ENCODE measurements at regions not wholly inside any gene's neighbourhood (a gene's known extent, or its start where the extent isn't known, plus 50 kb on each side); places are given as distances from the start of the nearest gene placed in this dataset.
A peak's percentile ranks its signal among the peaks of the same experiment; 100 is the strongest.

- H3K36me3 ChIP-seq (replicated peaks in 1 of 2; ENCODE audit: control insufficient read depth in 1 of 2, insufficient read depth in 2 of 2, low read length in 1 of 2): no peaks in the 10 kb centered on the region
- H4K20me1 ChIP-seq (ENCODE audit: insufficient read depth): no peaks in the 10 kb centered on the region
- H3K27me3 ChIP-seq (ENCODE audit: insufficient read depth): no peaks in the 10 kb centered on the region
- H3K9ac ChIP-seq: no peak overlapping the region
- DNase-seq: peak; percentile 51
- TF ChIP-seq FOXJ3 (CRISPR knock-in tag; IDR thresholded peaks at IDR 0.05): peak; percentile 73; the same call in 1 of the 2 replicates
- no peak for TF ChIP-seq MXI1 (IDR thresholded peaks at IDR 0.05; ENCODE audit: low read depth, low read length)
- TF ChIP-seq CHD2 (IDR thresholded peaks at IDR 0.05; ENCODE audit: low read length, partially characterized antibody): peak; percentile 23
- peak; percentile 35; the same call in 1 of the 2 replicates for TF ChIP-seq RCOR1 (IDR thresholded peaks at IDR 0.05; ENCODE audit: low read length)
- TF ChIP-seq GATA2 (CRISPR knock-in tag; IDR thresholded peaks at IDR 0.05): peak; percentile 45
- TF ChIP-seq TCF12 (IDR thresholded peaks at IDR 0.05): peak; percentile 7; the same call in 1 of the 2 replicates
- TF ChIP-seq USF1 (IDR thresholded peaks at IDR 0.05; ENCODE audit: borderline replicate concordance, low read depth): no peak
- TF ChIP-seq REST (IDR thresholded peaks at IDR 0.05; ENCODE audit: low read depth, low read length): no peak
- TF ChIP-seq FOXM1 (IDR thresholded peaks at IDR 0.05; ENCODE audit: low read depth): no peak
- TF ChIP-seq, protein P1, sequence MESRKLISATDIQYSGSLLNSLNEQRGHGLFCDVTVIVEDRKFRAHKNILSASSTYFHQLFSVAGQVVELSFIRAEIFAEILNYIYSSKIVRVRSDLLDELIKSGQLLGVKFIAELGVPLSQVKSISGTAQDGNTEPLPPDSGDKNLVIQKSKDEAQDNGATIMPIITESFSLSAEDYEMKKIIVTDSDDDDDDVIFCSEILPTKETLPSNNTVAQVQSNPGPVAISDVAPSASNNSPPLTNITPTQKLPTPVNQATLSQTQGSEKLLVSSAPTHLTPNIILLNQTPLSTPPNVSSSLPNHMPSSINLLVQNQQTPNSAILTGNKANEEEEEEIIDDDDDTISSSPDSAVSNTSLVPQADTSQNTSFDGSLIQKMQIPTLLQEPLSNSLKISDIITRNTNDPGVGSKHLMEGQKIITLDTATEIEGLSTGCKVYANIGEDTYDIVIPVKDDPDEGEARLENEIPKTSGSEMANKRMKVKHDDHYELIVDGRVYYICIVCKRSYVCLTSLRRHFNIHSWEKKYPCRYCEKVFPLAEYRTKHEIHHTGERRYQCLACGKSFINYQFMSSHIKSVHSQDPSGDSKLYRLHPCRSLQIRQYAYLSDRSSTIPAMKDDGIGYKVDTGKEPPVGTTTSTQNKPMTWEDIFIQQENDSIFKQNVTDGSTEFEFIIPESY (IDR thresholded peaks at IDR 0.05; ENCODE audit: borderline replicate concordance, low read depth): no peak
- TF ChIP-seq TAF1 (IDR thresholded peaks at IDR 0.05; ENCODE audit: borderline replicate concordance, low read depth, low read length): no peak
- no peak for TF ChIP-seq SIN3A (IDR thresholded peaks at IDR 0.05; ENCODE audit: borderline replicate concordance, low read depth, low read length)
- TF ChIP-seq RXRA (IDR thresholded peaks at IDR 0.05; ENCODE audit: borderline replicate concordance, low read depth): no peak
- no peak for TF ChIP-seq TEAD4 (IDR thresholded peaks at IDR 0.05; ENCODE audit: borderline replicate concordance, insufficient read depth)
- TF ChIP-seq NRF1 (IDR thresholded peaks at IDR 0.05; ENCODE audit: low read depth, low read length): no peak
- TF ChIP-seq EP300 (IDR thresholded peaks at IDR 0.05; ENCODE audit: borderline replicate concordance in 1 of 2, low read depth in 1 of 2, low read length in 1 of 2): peak in 1 of 2 experiments; percentile 54; a peak in 1 of 4 replicates
- no peak overlapping the region for H2AFZ ChIP-seq (ENCODE audit: low read depth)
- no peaks in the 10 kb centered on the region for H3F3A ChIP-seq (replicated peaks; ENCODE audit: insufficient read depth)
- ChIA-PET CTCF (interaction anchor here (0.6 to 1.7 kb wide), 16 partner anchors 9 to 472 kb away, joined by 3 to 10 read pairs (median 3); no protein-coding TSS in a partner anchor), POLR2A (interaction anchor here (0.6 to 1.9 kb wide), 10 partner anchors 12 to 286 kb away, joined by 3 to 17 read pairs (median 6); no protein-coding TSS in a partner anchor)
- H3K9me2 ChIP-seq: no peaks in the 10 kb centered on the region
- H3K4me2 ChIP-seq: no peak overlapping the region
- 31% methylated on average over 4 of the region's 5 CpGs for WGBS (ENCODE audit: low lambda C conversion rate)
- H3K9me3 ChIP-seq: no peaks in the 10 kb centered on the region
- no peak overlapping the region for H3K4me3 ChIP-seq (ENCODE audit: low read depth in 2 of 2, low read length in 1 of 2)
- peak overlapping the region in 1 of 2 experiments; percentile 97; a peak in 2 of 4 replicates for H3K27ac ChIP-seq (ENCODE audit: low read depth in 2 of 2, low read length in 1 of 2)
- no peaks in the 10 kb centered on the region for H3K79me2 ChIP-seq (ENCODE audit: insufficient read depth)
- H3K4me1 ChIP-seq (ENCODE audit: control insufficient read depth in 1 of 2, insufficient read depth in 2 of 2, low read depth in 1 of 2, low read length in 1 of 2): peaks cover 0 to 28% of the 10 kb centered on the region in 2 experiments; a peak in 1 of 4 replicates
Observed at GRCh38 chr11:116219171-116219635, 553.6 kb downstream of the BUD13 start.

Data from SK-N-SH (cell line).